ENCODE measurements at regions not wholly inside any gene's neighbourhood (a gene's known extent, or its start where the extent isn't known, plus 50 kb on each side); places are given as distances from the start of the nearest gene placed in this dataset.
"Not testable (repeated sequence)": the region's sequence is repeated elsewhere in the genome, so short reads cannot be mapped to it uniquely, and the experiment has no call there.

GRCh38 chr7:25711940-25712339, 440.1 kb upstream of the NFE2L3 start:
- DNase-seq (ENCODE audit: low read depth in 2 of 2): no peak

- no peak for DNase-seq (ENCODE audit: low read depth in 2 of 2)
Observed at GRCh38 chr7:25712500-25712899, 439.5 kb upstream of the NFE2L3 start.

DNA sequence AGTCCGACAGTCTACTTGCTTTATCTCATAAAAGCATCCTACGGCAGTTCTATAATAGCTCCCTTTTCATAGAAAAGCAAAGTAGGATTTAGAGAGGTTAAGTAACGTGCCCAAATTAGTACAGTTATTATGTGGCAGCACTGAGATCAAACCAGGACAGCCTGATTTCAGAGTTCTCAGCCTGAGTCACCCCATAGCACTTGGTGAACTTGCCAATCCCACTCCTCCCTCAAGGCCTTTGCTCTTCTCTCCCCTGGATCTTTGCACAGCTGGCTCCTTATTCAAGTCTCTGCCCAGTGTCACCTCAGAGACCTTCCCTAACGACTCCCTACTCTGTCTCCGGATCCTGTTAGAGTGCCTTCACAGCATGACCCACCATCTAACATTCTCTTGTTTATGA, 438.0 kb upstream of the NFE2L3 start:
- DNase-seq (ENCODE audit: low read depth in 2 of 2): no peak

DNA sequence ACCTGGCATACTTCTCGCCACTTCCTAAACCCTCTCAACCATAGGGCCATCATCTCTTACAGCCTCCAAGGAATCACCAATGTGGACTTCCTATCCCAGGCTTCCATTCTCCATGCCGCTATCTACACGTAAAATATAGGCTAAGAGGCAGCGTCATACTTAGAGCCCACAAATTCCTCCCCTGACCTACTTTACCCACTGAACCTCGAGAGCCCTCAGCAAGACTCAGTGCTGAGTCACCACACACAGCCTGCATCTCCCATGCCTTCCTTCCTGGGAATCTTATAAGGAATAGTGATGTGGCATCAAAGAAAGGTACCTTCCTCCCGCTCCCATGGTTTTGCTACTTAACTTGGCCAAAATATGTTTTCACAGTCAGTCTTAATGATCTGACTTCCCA, 435.6 kb upstream of the NFE2L3 start:
- DNase-seq (ENCODE audit: low read depth in 2 of 2): no peak

GRCh38 chr7:25718596-25718995, 433.4 kb upstream of the NFE2L3 start:
- no peak for DNase-seq (ENCODE audit: low read depth in 2 of 2)

DNA sequence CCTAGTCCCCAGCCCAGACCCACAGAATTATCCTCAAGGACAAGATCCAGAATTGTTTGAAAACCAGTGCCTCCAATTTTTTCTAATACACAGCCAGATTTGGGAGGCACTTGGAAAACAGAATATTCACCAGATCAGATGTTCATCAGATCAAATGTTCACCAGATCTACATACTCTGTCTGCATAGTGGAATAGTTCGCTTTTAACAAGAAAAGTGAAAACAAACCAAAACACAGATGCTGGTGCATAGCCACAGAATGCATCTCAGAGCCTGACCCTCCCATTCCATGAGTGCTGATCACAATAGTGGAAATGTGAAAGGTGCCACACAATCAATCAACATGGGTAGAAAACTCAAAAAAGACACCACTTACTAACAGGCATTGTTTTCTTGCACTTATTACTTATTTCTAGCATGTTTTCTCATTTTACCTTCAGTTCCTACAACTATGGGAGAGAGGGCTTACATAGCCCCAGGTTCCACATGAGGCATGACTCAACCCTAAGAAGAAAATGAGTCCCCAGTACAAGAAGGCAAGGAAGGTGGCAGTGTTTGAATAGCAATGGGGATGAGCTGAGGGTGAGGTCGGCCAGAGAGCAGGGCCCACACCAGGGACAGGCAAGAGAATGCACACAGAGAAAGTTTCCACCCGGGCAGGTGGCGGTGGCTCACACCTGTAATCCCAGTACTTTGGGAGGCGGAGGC, 432.7 kb upstream of the NFE2L3 start:
- DNase-seq (ENCODE audit: low read depth in 2 of 2): no peak

DNA sequence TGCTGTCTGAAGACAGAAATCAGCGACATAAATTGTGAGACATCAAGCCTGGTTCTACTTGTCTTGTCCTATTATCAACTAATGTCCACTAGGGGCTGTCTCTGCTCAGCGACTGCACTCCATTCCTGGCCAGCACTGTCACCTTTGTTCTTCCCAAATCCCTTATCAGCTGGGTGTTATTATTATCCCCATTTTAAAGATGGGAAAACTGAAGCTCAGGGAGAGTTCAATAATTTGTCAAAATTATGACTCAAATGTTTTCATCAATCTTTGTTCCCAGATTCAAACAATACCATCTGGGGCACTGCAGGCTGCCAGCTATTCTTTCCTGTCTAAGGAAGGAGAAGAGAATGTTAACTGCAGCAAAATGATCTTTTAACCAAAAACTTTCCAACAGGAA, 431.6 kb upstream of the NFE2L3 start:
- DNase-seq (ENCODE audit: low read depth in 2 of 2): no peak

- no peak for DNase-seq (ENCODE audit: low read depth in 2 of 2)
Observed at GRCh38 chr7:25722856-25723255, 429.1 kb upstream of the NFE2L3 start.

GRCh38 chr7:25725451-25725850, 426.5 kb upstream of the NFE2L3 start:
- no peak for DNase-seq (ENCODE audit: low read depth in 2 of 2)

DNA sequence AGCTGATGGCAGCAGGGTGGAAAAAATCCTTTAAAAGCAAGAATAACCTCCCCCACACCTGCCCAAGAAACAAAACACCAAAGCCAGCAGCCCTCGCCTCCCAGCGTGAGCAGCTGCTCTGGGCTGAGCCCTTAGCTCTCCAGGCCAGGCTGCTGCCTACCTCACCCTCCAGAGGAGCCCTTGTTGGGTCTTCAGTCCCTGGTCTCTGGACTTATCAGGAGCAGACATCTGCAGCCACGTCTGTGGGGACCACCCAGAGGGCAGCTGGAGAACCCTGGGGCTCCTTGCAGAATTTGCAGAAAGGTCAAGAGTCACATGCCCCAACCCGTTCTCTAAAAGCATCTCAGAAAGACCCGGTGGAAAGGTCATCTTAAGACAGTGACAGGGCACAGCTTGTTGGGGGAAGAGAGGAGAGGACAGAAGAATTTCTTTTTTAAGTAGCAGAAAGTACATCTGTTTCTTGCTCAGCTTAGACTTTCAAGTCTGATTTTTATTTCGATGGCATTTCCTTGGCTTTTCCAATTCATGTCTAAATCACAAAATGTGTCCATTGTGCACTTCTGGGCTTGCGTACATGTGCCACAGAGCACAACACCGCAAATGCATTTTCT, 425.7 kb upstream of the NFE2L3 start:
- DNase-seq (ENCODE audit: low read depth in 2 of 2): no peak

DNA sequence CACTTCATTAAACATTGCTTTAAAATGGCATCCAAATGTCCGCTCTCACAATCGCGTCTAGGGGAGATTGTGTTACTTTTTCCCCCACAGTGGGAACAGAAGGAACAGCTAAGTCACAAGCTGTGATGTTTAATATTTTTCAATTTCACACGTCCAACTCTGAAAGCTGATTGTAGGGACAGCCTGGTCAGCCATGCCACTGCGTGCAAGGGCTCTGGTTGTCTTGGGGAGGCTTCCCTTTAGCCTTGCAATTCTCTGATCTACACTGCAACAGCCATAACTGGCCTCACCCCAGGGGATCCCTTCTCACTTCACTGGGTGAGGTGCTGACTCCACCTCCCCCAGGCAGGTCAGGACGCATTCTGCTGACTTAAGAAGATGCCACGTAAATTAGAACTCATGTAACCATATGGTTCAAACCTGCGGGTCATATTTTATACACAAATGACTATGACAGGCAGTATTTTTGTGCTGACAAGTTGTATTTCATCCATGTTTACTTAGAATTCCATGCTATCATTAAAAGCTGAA, 425.2 kb upstream of the NFE2L3 start:
- DNase-seq (ENCODE audit: low read depth in 2 of 2): no peak

GRCh38 chr7:25727446-25727845, 424.6 kb upstream of the NFE2L3 start:
- DNase-seq (ENCODE audit: low read depth in 2 of 2): no peak

DNA sequence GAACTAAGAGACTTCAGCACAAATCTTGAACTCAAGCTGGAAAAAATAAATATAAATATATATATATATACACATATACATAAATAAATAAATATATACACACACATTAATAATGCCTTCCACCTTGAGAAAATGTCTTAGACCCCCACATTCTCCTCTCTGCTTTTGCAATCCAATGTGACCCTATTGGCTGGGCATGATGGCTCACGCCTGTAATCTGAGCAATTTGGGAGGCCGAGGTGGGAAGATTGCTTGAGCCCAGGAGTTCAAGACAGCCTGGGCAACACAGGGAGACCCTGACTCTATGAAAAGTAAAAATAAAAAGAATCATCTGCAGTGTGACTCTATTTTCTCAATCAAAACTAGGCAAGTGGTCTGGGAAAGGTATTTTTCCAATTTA, 424.1 kb upstream of the NFE2L3 start:
- DNase-seq (ENCODE audit: low read depth in 2 of 2): no peak

DNA sequence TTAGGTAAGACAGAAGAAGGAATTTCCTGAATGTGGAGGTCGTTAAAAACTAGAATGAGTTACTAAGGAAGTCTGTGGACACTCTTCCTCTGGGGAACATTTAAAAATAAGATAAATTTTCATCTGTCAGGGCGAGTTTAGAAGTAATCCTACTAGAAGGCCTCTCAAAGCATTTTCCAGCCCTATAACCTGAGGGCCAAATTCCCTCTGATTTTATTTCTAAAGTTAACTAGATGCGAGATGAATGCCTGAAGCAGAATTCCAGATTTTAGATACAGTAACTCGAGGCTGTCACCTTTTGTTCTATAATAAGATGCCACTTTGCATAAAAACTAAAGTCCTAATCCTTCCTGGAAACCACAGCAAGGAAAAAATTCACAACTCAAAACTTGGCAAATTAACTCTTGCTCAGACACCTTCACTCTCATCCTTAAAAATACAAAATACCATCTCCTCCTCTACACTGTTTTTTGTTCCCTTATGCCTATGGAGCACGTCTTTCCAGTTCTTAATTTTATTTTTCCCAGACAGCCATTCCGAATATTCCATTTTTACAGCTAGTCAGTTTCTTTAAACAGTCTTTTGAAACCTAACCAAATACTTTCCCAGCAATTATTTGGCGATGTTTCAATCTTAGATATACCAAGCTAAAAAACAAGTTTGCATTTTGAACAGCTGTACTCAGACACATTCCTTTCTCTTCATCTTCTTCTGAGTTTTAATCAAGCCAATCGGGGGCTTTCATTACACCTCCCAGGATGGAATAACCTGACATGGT, 420.7 kb upstream of the NFE2L3 start:
- DNase-seq (ENCODE audit: low read depth in 2 of 2): no peak

- no peak for DNase-seq (ENCODE audit: low read depth in 2 of 2)
Observed at GRCh38 chr7:25731846-25732245, 420.2 kb upstream of the NFE2L3 start.

DNA sequence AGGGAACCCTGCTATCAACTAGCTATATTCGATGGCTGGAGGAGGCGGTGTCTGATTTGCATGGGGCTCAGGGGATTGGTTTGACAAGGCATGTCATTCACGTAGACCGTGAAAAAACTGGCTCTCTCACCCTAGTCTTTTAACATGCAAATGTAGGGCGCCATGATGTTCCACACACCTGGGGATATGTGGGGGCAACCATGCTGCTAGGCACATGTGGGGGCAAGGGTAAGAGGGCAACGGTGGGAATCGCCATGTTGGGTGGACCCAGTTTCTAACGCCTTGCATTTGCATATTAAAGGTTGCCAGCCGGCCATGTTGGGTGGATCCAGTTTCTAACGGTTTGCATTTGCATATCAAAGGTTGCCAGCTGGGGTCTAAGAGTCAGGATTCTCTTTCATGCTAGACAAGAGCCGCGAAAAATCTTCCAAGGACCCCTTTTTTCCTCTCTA, 419.2 kb upstream of the NFE2L3 start:
- no peak for DNase-seq (ENCODE audit: low read depth in 2 of 2)

DNA sequence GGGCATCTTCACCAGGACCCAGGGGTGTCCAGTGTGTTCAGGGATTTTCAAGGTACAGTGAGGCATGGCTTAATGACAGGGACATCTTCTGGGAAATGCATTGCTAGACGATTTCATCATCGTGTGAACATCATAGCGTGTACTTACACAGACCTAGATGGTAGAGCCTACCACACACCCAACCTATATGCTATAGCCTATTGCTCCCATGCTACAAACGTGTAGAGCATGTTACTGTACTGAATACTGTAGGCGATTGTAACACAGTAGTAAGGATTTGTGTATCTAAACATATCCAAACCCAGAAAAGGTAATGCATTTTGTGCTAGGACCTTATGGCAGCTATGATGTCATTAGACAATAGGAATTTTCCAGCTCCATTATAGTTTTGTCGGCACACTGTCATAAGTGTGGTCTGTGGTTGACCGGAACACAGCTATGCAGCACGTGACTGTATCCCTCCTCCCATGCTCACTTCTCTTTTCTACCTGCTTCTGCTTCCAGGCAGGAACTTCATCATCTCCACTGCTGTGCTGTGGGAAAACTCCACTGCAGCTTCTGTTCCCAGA, 416.2 kb upstream of the NFE2L3 start:
- DNase-seq (ENCODE audit: low read depth in 2 of 2): no peak

DNA sequence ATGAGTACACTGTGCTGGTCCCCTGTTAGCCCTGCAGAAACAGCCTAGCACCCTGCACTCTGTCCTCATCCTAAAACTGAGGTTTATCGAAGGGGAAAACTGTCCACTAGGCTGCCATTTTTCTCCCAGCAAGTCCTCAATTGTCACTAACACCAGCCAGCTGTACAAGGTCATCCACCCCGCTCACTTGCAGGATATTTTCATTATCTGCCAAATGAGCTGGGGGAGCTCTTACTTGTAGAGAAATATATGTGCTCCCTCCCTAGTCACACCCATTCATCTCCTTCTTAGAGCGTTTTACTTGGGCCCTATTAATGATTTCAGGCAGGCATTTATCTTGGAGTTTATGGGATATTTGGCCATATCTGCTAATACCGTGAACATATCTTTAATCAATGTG, 413.5 kb upstream of the NFE2L3 start:
- DNase-seq (ENCODE audit: low read depth in 2 of 2): no peak

DNA sequence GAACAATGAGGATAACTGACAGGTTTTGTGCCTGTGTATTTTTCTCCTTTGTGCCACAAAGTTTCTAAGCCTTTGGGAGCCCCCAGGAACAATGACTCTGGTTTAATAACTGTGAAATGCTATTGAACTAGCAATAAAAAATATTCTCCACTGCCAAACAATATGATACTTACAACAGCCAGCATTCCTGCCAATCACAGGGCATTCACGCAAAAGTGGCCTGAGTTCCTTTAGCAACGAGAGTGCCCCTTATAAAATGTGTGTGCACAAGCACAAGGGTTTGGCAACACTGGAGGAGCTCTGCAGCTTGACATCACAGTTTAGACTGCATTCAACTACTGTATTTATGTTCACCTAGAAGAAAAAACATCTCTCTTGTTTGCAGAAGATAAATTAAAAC, 412.9 kb upstream of the NFE2L3 start:
- DNase-seq (ENCODE audit: low read depth in 2 of 2): no peak

- no peak for DNase-seq (ENCODE audit: low read depth in 2 of 2)
Observed at GRCh38 chr7:25742316-25742715, 409.7 kb upstream of the NFE2L3 start.

- DNase-seq (ENCODE audit: low read depth in 2 of 2): not testable (repeated sequence)
Observed at GRCh38 chr7:25743670-25744451, 408.1 kb upstream of the NFE2L3 start.

Measured in stimulated activated CD4-positive, alpha-beta T cell treated with anti-CD3 and anti-CD28 coated beads, Interleukin-15, amount 100 ng/mL, for 48 hours (primary cell).